Pancreas (tissue), 10 donors: ENCODE measurements at regions not wholly inside any gene's neighbourhood (a gene's known extent, or its start where the extent isn't known, plus 50 kb on each side); places are given as distances from the start of the nearest gene placed in this dataset.

ENCODE experiments used
- ATAC-seq, 4 donors: fragments of 200-7000 bp; cut with Tn5 transposase; one replicate each; pipeline versions ENCODE4 v1.8.0 to v1.9.1; 2020; ENCODE audit warnings: mild to moderate bottlenecking in 4 of 4, moderate library complexity in 4 of 4
- DNase-seq, 6 donors: peaks; one replicate each; pipeline ENCODE4 v3.0.0-alpha.2; 2020
- FAIRE-seq: peaks from 2 replicates; lab custom pipeline; 2012; peaks lifted over from hg19 to GRCh38; lab: Jason Lieb, UNC
- H3K27ac ChIP-seq, 4 donors: fragments of 200-600 bp; sonication (generic); 1 replicate in 3 of 4; 2 replicates in 1 of 4; pipeline versions ENCODE4 v1.5.0 to v1.8.0; 2020
- H3K27me3 ChIP-seq, 4 donors: fragments of 200-600 bp; one replicate each; pipeline ENCODE4 v1.8.0; 2021
- H3K36me3 ChIP-seq, 3 donors: fragments of 200-600 bp; sonication (generic) in 1 of 3; one replicate each; pipeline versions ENCODE4 v1.5.0 to v1.8.0; 2020 to 2021
- H3K4me1 ChIP-seq, 3 donors: fragments of 200-600 bp; one replicate each; pipeline ENCODE4 v1.8.0; 2021
- H3K4me3 ChIP-seq, 4 donors: fragments of 200-600 bp; sonication (generic) in 2 of 4; one replicate each; pipeline versions ENCODE4 v1.5.0 to v1.8.0; 2020 to 2021
- H3K9me3 ChIP-seq, 4 donors: fragments of 200-600 bp; one replicate each; pipeline ENCODE4 v1.8.0; 2021
- WGBS, 2 donors: extraction: QIAGEN DNeasy Blood & Tissue Kit; methylation state at CpG; one replicate each; pipeline ENCODE4 v1.1.7; 2013; 5-methylcytosine and 5-hydroxymethylcytosine counted together
- intact Hi-C, 3 donors: fragments of 100-400 bp; cut with DNase I; formaldehyde crosslinking; loops; one replicate each; pipeline versions ENCODE4 v1.11.1 to v1.14.2; 2022
- TF ChIP-seq, protein P1 (sequence below), 4 donors: fragments of 200-600 bp; sonication (generic) in 3 of 4; IDR thresholded peaks; one replicate each; pipeline versions ENCODE4 v1.5.0 to v1.8.0; 2021; ENCODE audit warnings: antibody characterized with exemption in 4 of 4
- donor health status: healthy with polysubstance abuse.
- donor health status: DM: no; HTN: no; CAD: no; lungs with moderate emphysema.
- donor health status: DM: no; HTN: no; CAD: no.
- donor health status: control.
- donor health status: control.
- donor health status: Bipolar disorder and iron deficiency.
- donor health status: DM: yes; HTN: yes; CAD: no.
- donor health status: DM: no; HTN: no; CAD: no.
- donor health status: DM: no; HTN: no; CAD: no.
- donor health status: DM: yes; HTN: yes; CAD: no.

DNA sequence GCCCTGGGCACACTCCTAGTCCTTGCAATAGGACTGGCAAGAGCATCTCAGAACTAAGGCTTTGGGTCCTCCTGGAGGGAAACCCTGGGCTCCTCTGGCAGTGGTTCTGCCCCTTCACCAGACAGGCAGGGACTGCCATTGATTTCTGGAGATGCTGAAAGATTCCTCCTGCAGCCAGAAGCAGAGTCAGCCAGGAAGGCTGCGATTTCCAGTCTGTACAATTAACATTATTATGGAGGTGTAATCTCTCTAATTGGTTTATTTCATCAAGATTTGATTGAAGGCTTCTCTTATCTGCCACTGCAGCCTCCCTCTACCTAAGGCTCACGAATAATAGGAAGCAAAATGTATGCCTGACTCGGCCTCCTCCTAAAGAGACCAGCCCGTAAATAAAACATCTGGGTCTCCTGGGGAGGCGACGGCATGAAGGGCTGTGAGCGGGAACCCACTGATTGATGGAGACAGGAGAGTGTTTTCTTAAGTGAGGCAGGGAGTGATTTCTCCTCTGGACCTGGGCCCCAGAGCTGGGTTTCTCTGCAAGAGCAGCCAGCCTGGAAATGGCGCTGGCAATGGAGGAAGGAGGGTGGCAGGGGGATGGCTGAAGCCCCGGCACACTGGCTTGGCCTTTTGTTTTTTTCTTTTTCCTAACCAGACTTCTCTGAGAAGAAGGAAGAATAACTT lies 689.6 kb downstream of the DHX35 start:
- Histone ChIP-seq H3K4me1 (no peaks in the 10 kb centered on the region), H3K27me3 (no peaks in the 10 kb centered on the region), H3K36me3 (no peaks in the 10 kb centered on the region), H3K27ac (no peak overlapping the region), H3K9me3 (no peaks in the 10 kb centered on the region), H3K4me3 (no peak overlapping the region)
- TF ChIP-seq, protein P1, sequence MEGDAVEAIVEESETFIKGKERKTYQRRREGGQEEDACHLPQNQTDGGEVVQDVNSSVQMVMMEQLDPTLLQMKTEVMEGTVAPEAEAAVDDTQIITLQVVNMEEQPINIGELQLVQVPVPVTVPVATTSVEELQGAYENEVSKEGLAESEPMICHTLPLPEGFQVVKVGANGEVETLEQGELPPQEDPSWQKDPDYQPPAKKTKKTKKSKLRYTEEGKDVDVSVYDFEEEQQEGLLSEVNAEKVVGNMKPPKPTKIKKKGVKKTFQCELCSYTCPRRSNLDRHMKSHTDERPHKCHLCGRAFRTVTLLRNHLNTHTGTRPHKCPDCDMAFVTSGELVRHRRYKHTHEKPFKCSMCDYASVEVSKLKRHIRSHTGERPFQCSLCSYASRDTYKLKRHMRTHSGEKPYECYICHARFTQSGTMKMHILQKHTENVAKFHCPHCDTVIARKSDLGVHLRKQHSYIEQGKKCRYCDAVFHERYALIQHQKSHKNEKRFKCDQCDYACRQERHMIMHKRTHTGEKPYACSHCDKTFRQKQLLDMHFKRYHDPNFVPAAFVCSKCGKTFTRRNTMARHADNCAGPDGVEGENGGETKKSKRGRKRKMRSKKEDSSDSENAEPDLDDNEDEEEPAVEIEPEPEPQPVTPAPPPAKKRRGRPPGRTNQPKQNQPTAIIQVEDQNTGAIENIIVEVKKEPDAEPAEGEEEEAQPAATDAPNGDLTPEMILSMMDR (IDR thresholded peaks at IDR 0.05): no peak
- FAIRE-seq (no peak), ATAC-seq (no peak), DNase-seq (no peak)
- intact Hi-C loops: no loop called here
- 47 to 55% methylated on average over 9 of the region's 9 CpGs for WGBS, 2 donors

DNA sequence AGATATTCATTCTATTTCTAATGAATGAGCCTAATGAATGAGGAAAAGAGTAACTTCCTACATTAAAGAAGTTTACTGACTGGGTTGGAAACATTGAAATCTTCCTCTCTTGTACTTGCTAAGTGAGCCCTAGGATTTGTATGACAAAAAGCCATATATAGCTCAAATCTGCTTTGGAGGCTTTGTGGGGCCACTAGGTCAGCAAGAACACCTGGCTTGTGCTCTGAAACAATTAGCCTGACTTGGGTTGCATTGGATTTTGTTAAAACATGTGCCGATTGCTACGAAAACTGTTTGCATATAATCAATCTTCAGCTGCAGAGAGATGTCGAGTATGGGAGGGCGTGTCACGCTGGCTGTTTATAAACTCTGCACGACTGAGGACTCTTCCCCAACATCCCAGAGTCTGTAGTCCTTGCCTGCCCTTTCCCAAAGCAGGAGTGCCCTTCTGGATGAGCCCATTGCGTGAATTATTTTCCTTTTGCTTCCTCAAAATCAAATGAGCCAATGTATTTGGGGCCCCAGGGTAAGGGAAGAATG lies 684.8 kb downstream of the DHX35 start:
- 38 to 40% methylated on average over 7 of the region's 7 CpGs for WGBS, 2 donors
- TF ChIP-seq, protein P1 (IDR thresholded peaks at IDR 0.05): no peak
- intact Hi-C loops: no loop called here
- no peaks in the 10 kb centered on the region for H3K36me3 ChIP-seq
- no peaks in the 10 kb centered on the region for H3K27me3 ChIP-seq
- H3K9me3 ChIP-seq: no peaks in the 10 kb centered on the region
- ATAC-seq (no peak), FAIRE-seq (no peak), DNase-seq (no peak)
- H3K27ac ChIP-seq: no peak overlapping the region
- H3K4me1 ChIP-seq: no peaks in the 10 kb centered on the region
- H3K4me3 ChIP-seq: no peak overlapping the region

DNA sequence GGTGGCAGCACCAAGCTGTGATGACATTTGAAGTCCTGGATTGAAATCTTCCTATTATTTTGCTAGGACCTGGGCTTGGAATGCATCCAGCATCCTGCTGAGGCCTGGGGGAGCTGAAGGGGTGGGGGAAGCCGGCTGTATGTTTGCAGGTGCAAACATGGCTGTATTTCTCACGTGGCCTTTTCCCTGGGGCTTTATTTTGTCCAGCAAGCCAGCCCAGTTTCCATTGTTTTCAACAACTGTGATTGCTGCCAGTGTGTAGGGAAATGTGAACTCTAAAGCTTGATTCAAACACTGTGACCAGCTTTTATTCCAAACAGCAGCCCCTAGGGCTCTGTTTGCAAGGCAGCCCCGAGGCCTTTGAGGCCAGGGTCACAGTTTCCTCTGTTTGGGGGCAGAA lies 683.0 kb downstream of the DHX35 start:
- intact Hi-C loops: no loop called here
- ATAC-seq (no peak), FAIRE-seq (no peak), DNase-seq (no peak)
- H3K4me3 ChIP-seq: no peak overlapping the region
- no peaks in the 10 kb centered on the region for H3K36me3 ChIP-seq
- no peaks in the 10 kb centered on the region for H3K9me3 ChIP-seq
- 27 to 34% methylated on average over 3 of the region's 3 CpGs for WGBS, 2 donors
- no peaks in the 10 kb centered on the region for H3K27me3 ChIP-seq
- TF ChIP-seq, protein P1 (IDR thresholded peaks at IDR 0.05): no peak
- no peaks in the 10 kb centered on the region for H3K4me1 ChIP-seq
- no peak overlapping the region for H3K27ac ChIP-seq

DNA sequence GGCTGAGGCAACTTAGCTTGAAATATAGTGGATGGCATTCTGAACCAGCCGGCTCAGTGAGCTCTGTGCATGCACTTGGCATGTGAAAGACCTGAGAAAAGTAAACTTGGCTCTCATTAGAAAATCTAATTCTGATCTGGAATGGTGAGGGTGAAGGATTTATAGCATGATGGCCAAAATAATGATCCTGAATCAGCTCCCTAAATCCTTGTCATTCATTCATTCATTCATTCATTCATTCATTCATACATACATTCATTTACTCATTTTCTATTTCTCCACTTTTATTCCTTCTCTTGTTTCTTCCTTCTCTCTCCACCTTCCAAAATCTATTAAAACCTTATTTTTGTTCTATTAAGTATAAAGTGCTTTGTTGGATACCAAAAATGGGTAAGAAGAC lies 681.1 kb downstream of the DHX35 start:
- FAIRE-seq (no peak), DNase-seq (no peak), ATAC-seq (no peak)
- H3K27me3 ChIP-seq: no peaks in the 10 kb centered on the region
- TF ChIP-seq, protein P1 (IDR thresholded peaks at IDR 0.05): no peak
- no peak overlapping the region for H3K4me3 ChIP-seq
- no peaks in the 10 kb centered on the region for H3K4me1 ChIP-seq
- 23 to 46% methylated on average over 1 of the region's 1 CpG for WGBS, 2 donors
- H3K27ac ChIP-seq: no peak overlapping the region
- intact Hi-C loops: no loop called here
- no peaks in the 10 kb centered on the region for H3K36me3 ChIP-seq
- H3K9me3 ChIP-seq: no peaks in the 10 kb centered on the region

DNA sequence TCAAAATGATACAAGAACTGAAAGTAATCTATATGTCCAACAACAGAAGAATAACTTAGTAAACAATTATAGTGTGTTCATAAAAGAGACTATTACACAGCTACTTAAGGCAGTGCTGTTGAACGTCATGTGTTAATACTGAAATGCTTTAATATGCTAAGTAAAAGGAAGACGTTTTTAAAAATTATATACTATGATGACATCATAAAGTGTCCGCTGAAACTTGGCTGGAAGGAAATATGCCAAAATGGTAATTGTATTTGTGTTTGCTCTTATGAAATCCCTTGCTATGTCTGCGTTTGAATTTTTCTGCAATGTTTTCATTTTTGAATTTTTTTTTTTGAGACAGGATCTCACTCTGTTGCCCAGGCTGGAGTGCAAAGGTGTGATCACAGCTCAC lies 679.3 kb downstream of the DHX35 start:
- FAIRE-seq: no peak
- TF ChIP-seq, protein P1 (IDR thresholded peaks at IDR 0.05): no peak
- no peak for ATAC-seq
- H3K27me3 ChIP-seq: no peaks in the 10 kb centered on the region
- DNase-seq: no peak
- H3K9me3 ChIP-seq: no peaks in the 10 kb centered on the region
- no peaks in the 10 kb centered on the region for H3K36me3 ChIP-seq
- intact Hi-C loops: no loop called here
- 60 to 75% methylated on average over 4 of the region's 4 CpGs for WGBS, 2 donors
- no peaks in the 10 kb centered on the region for H3K4me1 ChIP-seq
- H3K27ac ChIP-seq: no peak overlapping the region
- no peak overlapping the region for H3K4me3 ChIP-seq
